K562 (cell line): ENCODE measurements at regions not wholly inside any gene's neighbourhood (a gene's known extent, or its start where the extent isn't known, plus 50 kb on each side); places are given as distances from the start of the nearest gene placed in this dataset.

Experiments
- ATAC-seq: fragments of 200-7000 bp; cut with Tn5 transposase; 3 replicates; pipeline ENCODE4 v1.9.1; 2020; ENCODE audit warnings: moderate library complexity
- BruUV-seq: library from RNA; stranded (reverse); fragments of 400-500 nt; replicated peaks from 2 replicates; lab custom pipeline; 2021; lab: Mats Ljungman, UMichigan
- CTCF ChIA-PET: fragments of 300-600 bp; formaldehyde crosslinking; extraction: SDS; loops from one replicate; lab custom pipeline; 2021; ENCODE audit warnings: low intra/inter-chr PET ratio; lab: Yijun Ruan, JAX
- POLR2A ChIA-PET: fragments of 300-600, 350-650 bp; sonication (Branson Sonifier 250); formaldehyde crosslinking; extraction: SDS; loops from one replicate; lab custom pipeline; 2021; ENCODE audit warnings: antibody characterized with exemption, inconsistent platforms; lab: Yijun Ruan, JAX
- DNase-seq, 4 experiments: peaks; one replicate each; pipeline versions ENCODE4 v3.0.0 to v3.0.0-alpha.2; 2011 to 2018; ENCODE audit warnings: low spot score in 3 of 4, mixed read lengths in 3 of 4; ENCODE audit errors: extremely low read depth in 1 of 4
- FAIRE-seq: peaks from 2 replicates; lab custom pipeline; 2011; peaks lifted over from hg19 to GRCh38; lab: Jason Lieb, UNC
- H2AFZ ChIP-seq: 2 replicates; pipeline ENCODE4 v1.6.0; 2011; ENCODE audit warnings: low read depth, low read length, control low read depth, inconsistent platforms
- H3K27ac ChIP-seq: fragments of 200-600 bp; 3 replicates; pipeline ENCODE4 v1.8.0; 2011; ENCODE audit warnings: low read depth, mild to moderate bottlenecking, control low read depth, inconsistent platforms, low read length, moderate library complexity, mixed read lengths; ENCODE audit errors: extremely low read depth
- H3K27me3 ChIP-seq, 2 experiments: fragments of 300-600 bp in 1 of 2; 2 replicates in 1 of 2; 3 replicates in 1 of 2; pipeline versions ENCODE4 v1.6.0 to v1.8.0; 2011; ENCODE audit warnings: inconsistent platforms in 2 of 2, low read length in 2 of 2, mild to moderate bottlenecking in 1 of 2, mixed read lengths in 1 of 2, moderate library complexity in 1 of 2; ENCODE audit not compliant: control insufficient read depth in 2 of 2, insufficient read depth in 2 of 2
- H3K36me3 ChIP-seq: fragments of 300-600 bp; 3 replicates; pipeline ENCODE4 v1.8.0; 2011; ENCODE audit warnings: mild to moderate bottlenecking, low read length, inconsistent platforms; ENCODE audit not compliant: control insufficient read depth, insufficient read depth
- H3K4me1 ChIP-seq, 2 experiments: fragments of 200-600 bp in 1 of 2; replicated peaks in 1 of 2; 2 replicates in 1 of 2; 3 replicates in 1 of 2; pipeline versions ENCODE4 v1.5.1 to v1.8.0; 2011; ENCODE audit warnings: inconsistent platforms in 2 of 2, low read length in 2 of 2, mild to moderate bottlenecking in 1 of 2, mixed read lengths in 1 of 2, moderate library complexity in 1 of 2; ENCODE audit not compliant: control insufficient read depth in 2 of 2, insufficient read depth in 2 of 2
- H3K4me2 ChIP-seq: 2 replicates; pipeline ENCODE4 v1.6.1; 2011; ENCODE audit warnings: low read length, control low read depth, inconsistent platforms, mixed read lengths; ENCODE audit not compliant: insufficient read depth
- H3K4me3 ChIP-seq: fragments of 200-600 bp; sonication (generic), shearing (Covaris generic); 2 replicates; pipeline ENCODE4 v1.5.1; 2016; ENCODE audit warnings: control low read depth, inconsistent platforms
- H3K79me2 ChIP-seq: fragments of 200-600 bp; 3 replicates; pipeline ENCODE4 v1.8.0; 2011; ENCODE audit warnings: low read length, inconsistent platforms; ENCODE audit not compliant: control insufficient read depth, insufficient read depth
- H3K9ac ChIP-seq, 2 experiments: 2 replicates each; pipeline versions ENCODE4 v1.6.0 to v1.6.1; 2011; ENCODE audit warnings: low read depth in 2 of 2, low read length in 2 of 2, control low read depth in 1 of 2, inconsistent platforms in 1 of 2, mild to moderate bottlenecking in 1 of 2, mixed read lengths in 1 of 2; ENCODE audit not compliant: insufficient read depth in 1 of 2
- H3K9me1 ChIP-seq: one replicate; pipeline ENCODE4 v1.6.0; 2011; ENCODE audit warnings: inconsistent platforms, mild to moderate bottlenecking, low read length, moderate library complexity; ENCODE audit not compliant: control insufficient read depth, insufficient read depth
- H3K9me3 ChIP-seq: replicated peaks from 2 replicates; pipeline ENCODE4 v1.5.1; 2011; ENCODE audit warnings: low read depth, low read length, inconsistent platforms; ENCODE audit not compliant: control insufficient read depth, insufficient read depth
- H4K20me1 ChIP-seq: replicated peaks from 2 replicates; pipeline ENCODE4 v1.6.1; 2011; ENCODE audit warnings: low read length, inconsistent platforms, mixed read lengths; ENCODE audit not compliant: control insufficient read depth, insufficient read depth
- ARID2 ChIP-seq: fragments of 450-650 bp; IDR thresholded peaks from 2 replicates; pipeline ENCODE4 v1.6.1; 2017; ENCODE audit warnings: antibody characterized with exemption, mild to moderate bottlenecking
- CREM ChIP-seq: IDR thresholded peaks from 2 replicates; pipeline ENCODE4 v1.6.1; 2014; ENCODE audit warnings: antibody characterized with exemption, low read depth
- EGR1 ChIP-seq: fragments of 450-650 bp; conservative IDR thresholded peaks from 2 replicates; pipeline ENCODE4 v1.6.1; 2017; ENCODE audit warnings: mild to moderate bottlenecking
- FOXA1 ChIP-seq: fragments of 450-650 bp; IDR thresholded peaks from 2 replicates; pipeline ENCODE4 v1.6.1; 2016; ENCODE audit warnings: mild to moderate bottlenecking, borderline replicate concordance
- PREB ChIP-seq: sonication (generic); formaldehyde crosslinking; IDR thresholded peaks from 2 replicates; pipeline ENCODE4 v1.8.1; 2023; ENCODE audit warnings: mild to moderate bottlenecking, missing genetic modification reagents
- TEAD1 ChIP-seq, 2 experiments: fragments of 450-650 bp in 1 of 2; sonication (generic) in 1 of 2; formaldehyde crosslinking; IDR thresholded peaks; 2 replicates each; pipeline versions ENCODE4 v1.4.0 to v1.8.0; 2020 to 2022; ENCODE audit warnings: mild to moderate bottlenecking in 2 of 2, missing genetic modification reagents in 1 of 2
- TEAD4 ChIP-seq, 2 experiments: sonication (generic) in 1 of 2; formaldehyde crosslinking in 1 of 2; IDR thresholded peaks; 2 replicates each; pipeline versions ENCODE4 v1.6.1 to v1.8.0; 2012 to 2022; ENCODE audit warnings: borderline replicate concordance in 1 of 2, inconsistent platforms in 1 of 2, low read length in 1 of 2, mild to moderate bottlenecking in 1 of 2, missing genetic modification reagents in 1 of 2
- ZBTB26 ChIP-seq: fragments of 450-650 bp; formaldehyde crosslinking; IDR thresholded peaks from 2 replicates; pipeline ENCODE4 v1.4.0; 2022; ENCODE audit warnings: missing genetic modification characterization
- ZNF263 ChIP-seq: sonication (generic); formaldehyde crosslinking; IDR thresholded peaks from 2 replicates; pipeline ENCODE4 v1.8.0; 2022; ENCODE audit warnings: mild to moderate bottlenecking, missing genetic modification reagents, borderline replicate concordance
- ZNF277 ChIP-seq: fragments of 250-450 bp; sonication (Bioruptor Pico); IDR thresholded peaks from 2 replicates; pipeline ENCODE4 v1.8.0; 2022; ENCODE audit warnings: inconsistent platforms, mild to moderate bottlenecking, moderate library complexity, borderline replicate concordance
- ZNF644 ChIP-seq: fragments of 200-800 bp; sonication (Bioruptor generic); IDR thresholded peaks from 2 replicates; pipeline ENCODE4 v1.6.1; 2016; ENCODE audit warnings: low read depth, missing genetic modification characterization, missing compliant biosample characterization
- WGBS: fragments of 100-300 bp; shearing (Covaris generic); methylation state at CpG from one replicate; pipeline ENCODE4 v1.1.6; 2016; ENCODE audit warnings: low coverage, mixed read lengths; ENCODE audit not compliant: insufficient coverage; ENCODE audit errors: missing lambda C conversion rate; 5-methylcytosine and 5-hydroxymethylcytosine counted together
- in situ Hi-C: fragments of 300-500 bp; cut with MboI; formaldehyde crosslinking; loops from 4 replicates; pipeline ENCODE4 v1.15.0; 2018; ENCODE audit warnings: inconsistent platforms, mixed read lengths
- intact Hi-C: fragments of 100-400 bp; cut with micrococcal nuclease; formaldehyde crosslinking; loops from 2 replicates; pipeline ENCODE4 v1.14.2; 2022
- TF ChIP-seq, protein P1 (sequence below): fragments of 450-650 bp; IDR thresholded peaks from 2 replicates; pipeline ENCODE4 v1.6.1; 2016; ENCODE audit warnings: mild to moderate bottlenecking
- TF ChIP-seq, protein P2 (sequence below): fragments of 450-650 bp; formaldehyde crosslinking; IDR thresholded peaks from 2 replicates; pipeline ENCODE4 v1.4.0; 2020; ENCODE audit warnings: mild to moderate bottlenecking, moderate library complexity

- POLR2A ChIA-PET = interaction anchor here (1.1 kb wide), 1 partner anchor 10 kb away, joined by 7 read pairs; no protein-coding TSS in a partner anchor
- no peak overlapping the region for H3K4me2 ChIP-seq
- H3K36me3 ChIP-seq = no peaks in the 10 kb centered on the region
- H3K79me2 ChIP-seq = no peaks in the 10 kb centered on the region
- BruUV-seq = no TSS peak
- H3K4me1 ChIP-seq = peaks cover 0 to 6% of the 10 kb centered on the region in 2 experiments; a peak in 2 of 5 replicates
- in situ Hi-C loops (no loop called here), intact Hi-C loops (no loop called here)
- no peak overlapping the region for H3K9ac ChIP-seq
- WGBS = 2% methylated on average over 11 of the region's 11 CpGs
- H4K20me1 ChIP-seq = peaks cover 4% of the 10 kb centered on the region; the same call in 1 of the 2 replicates
- H3K4me3 ChIP-seq = no peak overlapping the region
- DNase-seq = peak in 1 of 4 experiments; percentile 9
- H3K27ac ChIP-seq = no peak overlapping the region
- H3K27me3 ChIP-seq = peaks cover 0 to 31% of the 10 kb centered on the region in 2 experiments; a peak in 2 of 5 replicates
- no peaks in the 10 kb centered on the region for H3K9me1 ChIP-seq
- H3K9me3 ChIP-seq = no peaks in the 10 kb centered on the region
- peak; percentile 24; the same call in 2 of the 3 replicates for ATAC-seq
- no peak for FAIRE-seq
- no peak overlapping the region for H2AFZ ChIP-seq
- CTCF ChIA-PET = no interaction called here
- TF ChIP-seq ARID2 = no peak
- TF ChIP-seq TEAD1 (CRISPR knock-in tag; IDR thresholded peaks at IDR 0.05) = no peak
- peak; percentile 79; the same call in 1 of the 2 replicates for TF ChIP-seq ZBTB26 (CRISPR knock-in tag)
- TF ChIP-seq CREM = no peak
- no peak for TF ChIP-seq TEAD4 (IDR thresholded peaks at IDR 0.05; ENCODE audit: low read length)
- no peak for TF ChIP-seq TEAD4 (CRISPR knock-in tag; IDR thresholded peaks at IDR 0.05; ENCODE audit: borderline replicate concordance)
- TF ChIP-seq, protein P1, sequence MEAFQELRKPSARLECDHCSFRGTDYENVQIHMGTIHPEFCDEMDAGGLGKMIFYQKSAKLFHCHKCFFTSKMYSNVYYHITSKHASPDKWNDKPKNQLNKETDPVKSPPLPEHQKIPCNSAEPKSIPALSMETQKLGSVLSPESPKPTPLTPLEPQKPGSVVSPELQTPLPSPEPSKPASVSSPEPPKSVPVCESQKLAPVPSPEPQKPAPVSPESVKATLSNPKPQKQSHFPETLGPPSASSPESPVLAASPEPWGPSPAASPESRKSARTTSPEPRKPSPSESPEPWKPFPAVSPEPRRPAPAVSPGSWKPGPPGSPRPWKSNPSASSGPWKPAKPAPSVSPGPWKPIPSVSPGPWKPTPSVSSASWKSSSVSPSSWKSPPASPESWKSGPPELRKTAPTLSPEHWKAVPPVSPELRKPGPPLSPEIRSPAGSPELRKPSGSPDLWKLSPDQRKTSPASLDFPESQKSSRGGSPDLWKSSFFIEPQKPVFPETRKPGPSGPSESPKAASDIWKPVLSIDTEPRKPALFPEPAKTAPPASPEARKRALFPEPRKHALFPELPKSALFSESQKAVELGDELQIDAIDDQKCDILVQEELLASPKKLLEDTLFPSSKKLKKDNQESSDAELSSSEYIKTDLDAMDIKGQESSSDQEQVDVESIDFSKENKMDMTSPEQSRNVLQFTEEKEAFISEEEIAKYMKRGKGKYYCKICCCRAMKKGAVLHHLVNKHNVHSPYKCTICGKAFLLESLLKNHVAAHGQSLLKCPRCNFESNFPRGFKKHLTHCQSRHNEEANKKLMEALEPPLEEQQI = no peak
- peak; percentile 67 for TF ChIP-seq ZNF263 (CRISPR knock-in tag)
- TF ChIP-seq EGR1 = peak; percentile 47
- TF ChIP-seq FOXA1 = no peak
- TF ChIP-seq ZNF277 (CRISPR knock-in tag) = no peak
- TF ChIP-seq, protein P2, sequence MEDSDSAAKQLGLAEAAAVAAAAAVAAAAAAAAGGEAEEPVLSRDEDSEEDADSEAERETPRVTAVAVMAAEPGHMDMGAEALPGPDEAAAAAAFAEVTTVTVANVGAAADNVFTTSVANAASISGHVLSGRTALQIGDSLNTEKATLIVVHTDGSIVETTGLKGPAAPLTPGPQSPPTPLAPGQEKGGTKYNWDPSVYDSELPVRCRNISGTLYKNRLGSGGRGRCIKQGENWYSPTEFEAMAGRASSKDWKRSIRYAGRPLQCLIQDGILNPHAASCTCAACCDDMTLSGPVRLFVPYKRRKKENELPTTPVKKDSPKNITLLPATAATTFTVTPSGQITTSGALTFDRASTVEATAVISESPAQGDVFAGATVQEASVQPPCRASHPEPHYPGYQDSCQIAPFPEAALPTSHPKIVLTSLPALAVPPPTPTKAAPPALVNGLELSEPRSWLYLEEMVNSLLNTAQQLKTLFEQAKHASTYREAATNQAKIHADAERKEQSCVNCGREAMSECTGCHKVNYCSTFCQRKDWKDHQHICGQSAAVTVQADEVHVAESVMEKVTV (CRISPR knock-in tag) = no peak
- TF ChIP-seq PREB (CRISPR knock-in tag) = no peak
- no peak for TF ChIP-seq ZNF644 (tag)
These were observed 198.4 kb downstream of the MATN1 start for GRCh38 chr1:30524840-30525617.
